Fibroblast of villous mesenchyme (primary cell): ENCODE measurements at regions not wholly inside any gene's neighbourhood (a gene's known extent, or its start where the extent isn't known, plus 50 kb on each side); places are given as distances from the start of the nearest gene placed in this dataset.

Experiments
- DNase-seq: peaks from one replicate; pipeline ENCODE4 v3.0.0-alpha.2; 2010; ENCODE audit warnings: low read depth
- H3K4me3 ChIP-seq: 2 replicates; pipeline ENCODE4 v1.5.1; 2011; ENCODE audit warnings: low read depth, mild to moderate bottlenecking, low read length
- TF ChIP-seq, protein P1 (sequence below): IDR thresholded peaks from 2 replicates; pipeline ENCODE4 v1.5.1; 2012; ENCODE audit warnings: low read depth, mild to moderate bottlenecking, low read length; ENCODE audit not compliant: insufficient read depth

- no peak overlapping the region for H3K4me3 ChIP-seq
- TF ChIP-seq, protein P1, sequence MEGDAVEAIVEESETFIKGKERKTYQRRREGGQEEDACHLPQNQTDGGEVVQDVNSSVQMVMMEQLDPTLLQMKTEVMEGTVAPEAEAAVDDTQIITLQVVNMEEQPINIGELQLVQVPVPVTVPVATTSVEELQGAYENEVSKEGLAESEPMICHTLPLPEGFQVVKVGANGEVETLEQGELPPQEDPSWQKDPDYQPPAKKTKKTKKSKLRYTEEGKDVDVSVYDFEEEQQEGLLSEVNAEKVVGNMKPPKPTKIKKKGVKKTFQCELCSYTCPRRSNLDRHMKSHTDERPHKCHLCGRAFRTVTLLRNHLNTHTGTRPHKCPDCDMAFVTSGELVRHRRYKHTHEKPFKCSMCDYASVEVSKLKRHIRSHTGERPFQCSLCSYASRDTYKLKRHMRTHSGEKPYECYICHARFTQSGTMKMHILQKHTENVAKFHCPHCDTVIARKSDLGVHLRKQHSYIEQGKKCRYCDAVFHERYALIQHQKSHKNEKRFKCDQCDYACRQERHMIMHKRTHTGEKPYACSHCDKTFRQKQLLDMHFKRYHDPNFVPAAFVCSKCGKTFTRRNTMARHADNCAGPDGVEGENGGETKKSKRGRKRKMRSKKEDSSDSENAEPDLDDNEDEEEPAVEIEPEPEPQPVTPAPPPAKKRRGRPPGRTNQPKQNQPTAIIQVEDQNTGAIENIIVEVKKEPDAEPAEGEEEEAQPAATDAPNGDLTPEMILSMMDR: no peak
- DNase-seq: no peak
These were observed 452.9 kb upstream of the B3GAT1 start for GRCh38 chr11:134864968-134865305.

- TF ChIP-seq, protein P1: no peak
- DNase-seq: no peak
- H3K4me3 ChIP-seq: no peak overlapping the region
These were observed 452.4 kb upstream of the B3GAT1 start for GRCh38 chr11:134864233-134864967.

GRCh38 chr11:134863294-134863693 lies 451.3 kb upstream of the B3GAT1 start:
- TF ChIP-seq, protein P1: no peak
- no peak overlapping the region for H3K4me3 ChIP-seq
- no peak for DNase-seq

DNA sequence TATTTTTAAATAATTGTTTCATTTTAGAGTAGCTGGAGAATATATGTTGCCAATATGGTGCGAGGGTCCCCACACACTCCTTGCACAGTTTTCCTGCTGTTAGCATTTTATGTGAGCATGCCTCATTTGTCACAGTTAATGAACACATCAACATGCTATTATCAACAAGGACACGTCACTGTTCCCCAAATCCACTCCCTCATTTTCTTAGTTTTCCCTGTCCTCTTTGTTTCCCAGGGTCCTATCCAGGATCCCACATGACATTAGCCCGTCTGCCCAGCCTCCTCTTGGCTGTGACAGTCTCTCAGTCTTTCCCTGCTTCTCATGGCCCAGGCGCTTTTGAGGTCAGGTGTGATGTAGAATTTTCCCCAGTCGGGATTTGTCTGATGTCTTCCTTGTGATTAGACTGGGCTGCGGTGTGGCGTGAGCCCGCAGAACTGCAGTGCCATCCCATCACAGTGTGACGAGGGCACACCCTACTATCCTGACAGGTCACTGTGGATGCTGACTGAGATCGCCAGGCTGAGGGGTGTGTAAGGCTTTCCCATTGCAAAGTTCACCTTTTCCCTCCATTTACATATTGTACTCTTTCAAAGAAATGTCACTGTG lies 450.6 kb upstream of the B3GAT1 start:
- H3K4me3 ChIP-seq: no peak overlapping the region
- TF ChIP-seq, protein P1: no peak
- no peak for DNase-seq

- TF ChIP-seq, protein P1: no peak
- peak; percentile 5 for DNase-seq
- no peak overlapping the region for H3K4me3 ChIP-seq
These were observed 450.1 kb upstream of the B3GAT1 start for GRCh38 chr11:134862105-134862502.

DNA sequence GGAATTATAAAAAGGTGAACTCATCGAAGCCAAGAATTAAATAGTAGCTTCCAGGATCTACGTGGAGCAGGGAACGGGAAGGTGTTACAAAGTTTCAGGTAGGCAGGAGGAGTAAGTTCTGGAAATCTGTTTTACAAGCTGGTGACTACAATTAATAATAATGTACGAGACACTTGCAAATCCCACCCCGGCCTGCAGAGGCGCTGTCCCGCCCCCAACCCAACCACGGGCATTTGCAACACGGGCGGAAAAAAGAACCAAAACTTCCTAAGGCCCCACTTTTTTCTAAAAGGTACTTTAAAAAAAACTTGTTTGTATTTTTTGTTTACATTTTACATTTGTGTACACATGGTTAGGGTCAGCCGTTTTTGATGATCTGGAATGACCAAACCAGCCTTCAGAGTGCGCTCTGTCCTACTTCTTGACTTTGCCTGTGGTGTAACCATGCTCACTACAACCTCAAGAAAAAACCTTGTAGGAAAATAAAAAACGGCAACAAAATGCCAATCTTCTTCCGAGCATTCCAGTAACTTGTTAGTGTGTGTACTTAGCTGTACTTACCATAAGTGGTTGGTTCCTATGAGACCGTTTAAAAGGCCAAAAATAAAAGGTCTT lies 449.6 kb upstream of the B3GAT1 start:
- TF ChIP-seq, protein P1: no peak
- no peak for DNase-seq
- H3K4me3 ChIP-seq: no peak overlapping the region
